ENCODE measurements at regions not wholly inside any gene's neighbourhood (a gene's known extent, or its start where the extent isn't known, plus 50 kb on each side); places are given as distances from the start of the nearest gene placed in this dataset.

GRCh38 chrX:10811111-10811510 is 190.7 kb upstream of the MID1 start:
- Histone ChIP-seq H3K9me3 (ENCODE audit: insufficient read depth, low read depth, low read length) (no peaks in the 10 kb centered on the region), H3K27me3 (ENCODE audit: insufficient read depth, low read length) (no peaks in the 10 kb centered on the region), H3K79me2 (ENCODE audit: insufficient read depth, low read length) (no peaks in the 10 kb centered on the region), H3K9ac (ENCODE audit: low read length) (no peak overlapping the region), H3K4me3 (ENCODE audit: insufficient read depth, low read depth, low read length) (no peak overlapping the region), H2AFZ (ENCODE audit: low read depth, low read length) (no peak overlapping the region), H3K27ac (ENCODE audit: low read depth, low read length) (no peak overlapping the region), H3K36me3 (ENCODE audit: insufficient read depth, low read length) (no peaks in the 10 kb centered on the region), H3K4me1 (ENCODE audit: insufficient read depth, low read length) (no peaks in the 10 kb centered on the region), H3K4me2 (ENCODE audit: low read length) (no peak overlapping the region), H4K20me1 (ENCODE audit: insufficient read depth, low read length) (no peaks in the 10 kb centered on the region)
- FAIRE-seq (peak; percentile 91), DNase-seq (ENCODE audit: low read depth) (no peak)
- Mint-ChIP-seq H3K27ac (ENCODE audit: unreplicated experiment) (no peak overlapping the region), H3K9me3 (ENCODE audit: unreplicated experiment) (no peaks in the 10 kb centered on the region), H3K4me1 (ENCODE audit: low read depth, unreplicated experiment) (no peaks in the 10 kb centered on the region), H3K36me3 (ENCODE audit: low read depth, unreplicated experiment) (no peaks in the 10 kb centered on the region), H3K4me3 (ENCODE audit: unreplicated experiment) (no peak overlapping the region), H3K27me3 (ENCODE audit: low read depth, unreplicated experiment) (no peaks in the 10 kb centered on the region)
- TF ChIP-seq EZH2 (IDR thresholded peaks at IDR 0.05; ENCODE audit: insufficient read depth, low read length) (no peak), CTCF (IDR thresholded peaks at IDR 0.05; ENCODE audit: insufficient read depth, low read depth, low read length) (no peak)

- Histone ChIP-seq H3K9ac (ENCODE audit: low read length) (no peak overlapping the region), H3K4me2 (ENCODE audit: low read length) (no peak overlapping the region), H3K36me3 (ENCODE audit: insufficient read depth, low read length) (no peaks in the 10 kb centered on the region), H3K27me3 (ENCODE audit: insufficient read depth, low read length) (no peaks in the 10 kb centered on the region), H3K9me3 (ENCODE audit: insufficient read depth, low read depth, low read length) (no peaks in the 10 kb centered on the region), H3K4me1 (ENCODE audit: insufficient read depth, low read length) (no peaks in the 10 kb centered on the region), H3K27ac (ENCODE audit: low read depth, low read length) (no peak overlapping the region), H3K4me3 (ENCODE audit: insufficient read depth, low read depth, low read length) (no peak overlapping the region), H3K79me2 (ENCODE audit: insufficient read depth, low read length) (no peaks in the 10 kb centered on the region), H4K20me1 (ENCODE audit: insufficient read depth, low read length) (no peaks in the 10 kb centered on the region), H2AFZ (ENCODE audit: low read depth, low read length) (no peak overlapping the region)
- no peak overlapping the region for H3K27ac Mint-ChIP-seq (ENCODE audit: unreplicated experiment)
- no peak for TF ChIP-seq EZH2 (IDR thresholded peaks at IDR 0.05; ENCODE audit: insufficient read depth, low read length)
- no peak for TF ChIP-seq CTCF (IDR thresholded peaks at IDR 0.05; ENCODE audit: insufficient read depth, low read depth, low read length)
- FAIRE-seq (no peak), DNase-seq (ENCODE audit: low read depth) (no peak)
- no peaks in the 10 kb centered on the region for H3K27me3 Mint-ChIP-seq (ENCODE audit: low read depth, unreplicated experiment)
- H3K36me3 Mint-ChIP-seq (ENCODE audit: low read depth, unreplicated experiment): no peaks in the 10 kb centered on the region
- H3K4me1 Mint-ChIP-seq (ENCODE audit: low read depth, unreplicated experiment): no peaks in the 10 kb centered on the region
- no peak overlapping the region for H3K4me3 Mint-ChIP-seq (ENCODE audit: unreplicated experiment)
- H3K9me3 Mint-ChIP-seq (ENCODE audit: unreplicated experiment): no peaks in the 10 kb centered on the region
These were observed 193.4 kb upstream of the MID1 start for GRCh38 chrX:10813761-10814160.

GRCh38 chrX:10818651-10819050 is 198.3 kb upstream of the MID1 start:
- no peaks in the 10 kb centered on the region for H3K27me3 ChIP-seq (ENCODE audit: insufficient read depth, low read length)
- TF ChIP-seq EZH2 (IDR thresholded peaks at IDR 0.05; ENCODE audit: insufficient read depth, low read length) (no peak), CTCF (IDR thresholded peaks at IDR 0.05; ENCODE audit: insufficient read depth, low read depth, low read length) (no peak)
- no peaks in the 10 kb centered on the region for H3K9me3 Mint-ChIP-seq (ENCODE audit: unreplicated experiment)
- H4K20me1 ChIP-seq (ENCODE audit: insufficient read depth, low read length): no peaks in the 10 kb centered on the region
- no peak overlapping the region for H3K4me2 ChIP-seq (ENCODE audit: low read length)
- H3K4me3 Mint-ChIP-seq (ENCODE audit: unreplicated experiment): no peak overlapping the region
- FAIRE-seq: peak; percentile 95
- H3K27me3 Mint-ChIP-seq (ENCODE audit: low read depth, unreplicated experiment): no peaks in the 10 kb centered on the region
- H3K36me3 Mint-ChIP-seq (ENCODE audit: low read depth, unreplicated experiment): no peaks in the 10 kb centered on the region
- no peaks in the 10 kb centered on the region for H3K9me3 ChIP-seq (ENCODE audit: insufficient read depth, low read depth, low read length)
- H3K9ac ChIP-seq (ENCODE audit: low read length): no peak overlapping the region
- H3K79me2 ChIP-seq (ENCODE audit: insufficient read depth, low read length): no peaks in the 10 kb centered on the region
- no peaks in the 10 kb centered on the region for H3K36me3 ChIP-seq (ENCODE audit: insufficient read depth, low read length)
- H3K27ac ChIP-seq (ENCODE audit: low read depth, low read length): no peak overlapping the region
- H3K4me3 ChIP-seq (ENCODE audit: insufficient read depth, low read depth, low read length): no peak overlapping the region
- no peak overlapping the region for H3K27ac Mint-ChIP-seq (ENCODE audit: unreplicated experiment)
- H3K4me1 Mint-ChIP-seq (ENCODE audit: low read depth, unreplicated experiment): no peaks in the 10 kb centered on the region
- DNase-seq (ENCODE audit: low read depth): no peak
- no peak overlapping the region for H2AFZ ChIP-seq (ENCODE audit: low read depth, low read length)
- H3K4me1 ChIP-seq (ENCODE audit: insufficient read depth, low read length): no peaks in the 10 kb centered on the region

Data from astrocyte (in vitro differentiated cells and primary cell).